Frontal cortex (tissue), 3 donors: ENCODE measurements at regions not wholly inside any gene's neighbourhood (a gene's known extent, or its start where the extent isn't known, plus 50 kb on each side); places are given as distances from the start of the nearest gene placed in this dataset.

ENCODE experiments used
- DNase-seq, 2 donors: peaks; one replicate each; pipeline ENCODE4 v3.0.0; 2012; ENCODE audit warnings: low spot score in 2 of 2
- FAIRE-seq: peaks from 2 replicates; lab custom pipeline; 2012; peaks lifted over from hg19 to GRCh38; lab: Jason Lieb, UNC
- donor health status: control.
- donor health status: control.
- donor health status: control.

DNA sequence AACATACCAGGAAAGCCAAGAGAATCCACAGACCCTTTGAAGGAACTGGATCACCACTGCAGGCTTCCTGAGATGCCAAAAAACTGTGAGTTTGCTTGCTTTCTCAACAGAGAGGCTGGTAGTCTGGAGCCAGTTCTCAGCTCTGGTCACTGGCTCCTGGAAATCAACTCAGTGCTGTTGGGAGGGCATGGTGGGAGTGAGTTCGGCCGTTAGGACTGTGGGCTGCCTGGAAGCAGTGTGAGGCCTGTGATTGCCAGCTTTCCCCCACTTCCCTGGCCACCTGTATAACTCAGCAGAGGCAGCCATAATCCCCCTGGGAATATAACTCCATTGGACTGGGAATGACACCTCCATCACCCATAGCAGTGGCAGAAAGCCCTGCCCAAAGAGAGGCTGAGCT is 122.0 kb upstream of the FSTL5 start:
- DNase-seq (no peak), FAIRE-seq (no peak)

- FAIRE-seq (no peak), DNase-seq (no peak)
These were observed 118.9 kb upstream of the FSTL5 start for GRCh38 chr4:162282684-162283083.

DNA sequence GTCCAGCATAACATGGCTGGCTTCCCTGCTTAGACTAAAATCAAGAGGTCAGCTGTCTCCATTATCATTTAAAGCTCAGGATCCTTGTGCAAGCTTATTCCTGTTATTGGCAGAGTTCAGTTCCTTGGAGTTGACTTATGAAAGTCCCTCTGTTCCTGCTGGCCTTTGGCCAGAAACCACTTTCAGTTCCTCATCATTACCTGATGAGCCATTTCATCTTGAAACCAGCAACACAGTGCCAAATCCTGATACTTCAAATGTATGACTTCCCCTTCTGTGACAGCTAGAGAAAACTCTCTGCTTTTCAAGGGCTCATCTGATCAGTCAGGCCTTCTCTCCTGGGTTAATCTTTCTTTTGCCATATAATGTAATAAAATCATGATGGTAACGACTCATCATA is 110.6 kb upstream of the FSTL5 start:
- FAIRE-seq (no peak), DNase-seq (no peak)

DNA sequence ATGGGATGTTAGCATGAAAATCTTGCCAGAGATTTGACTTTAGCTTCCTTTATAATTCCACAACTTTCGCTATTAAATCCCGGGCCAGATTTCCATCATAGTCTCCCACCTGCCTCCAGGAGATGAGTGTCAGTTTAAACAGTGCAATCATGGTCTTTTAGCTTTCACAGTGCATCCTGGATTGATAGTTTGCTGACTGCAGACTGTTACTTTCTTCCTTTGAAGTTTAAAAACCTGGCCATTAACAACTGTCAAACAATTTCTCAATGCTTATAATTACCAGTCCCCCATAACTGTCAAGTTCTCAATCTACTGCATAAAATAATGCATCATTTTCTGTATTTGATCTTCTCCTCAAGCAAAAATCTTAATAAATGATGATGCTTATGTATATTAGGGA is 108.4 kb upstream of the FSTL5 start:
- DNase-seq (no peak), FAIRE-seq (no peak)

DNA sequence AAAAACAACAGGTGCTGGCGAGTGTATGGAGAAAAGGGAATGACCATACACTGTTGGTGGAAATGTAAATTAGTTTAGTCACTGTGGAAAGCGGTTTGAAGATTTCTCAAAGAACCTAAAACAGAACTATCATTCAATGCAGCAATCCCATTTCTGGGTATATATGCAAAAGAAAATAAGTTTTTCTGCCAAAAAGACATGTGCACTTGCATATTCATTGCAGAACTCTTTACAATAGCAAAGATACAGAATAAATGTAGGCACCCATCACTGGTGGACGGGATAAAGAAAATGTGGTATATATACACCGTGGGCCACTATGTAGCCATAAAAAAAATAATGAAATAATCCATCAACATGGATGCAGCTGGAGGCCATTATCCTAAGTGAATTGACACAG is 105.1 kb upstream of the FSTL5 start:
- DNase-seq: no peak
- FAIRE-seq: no peak

DNA sequence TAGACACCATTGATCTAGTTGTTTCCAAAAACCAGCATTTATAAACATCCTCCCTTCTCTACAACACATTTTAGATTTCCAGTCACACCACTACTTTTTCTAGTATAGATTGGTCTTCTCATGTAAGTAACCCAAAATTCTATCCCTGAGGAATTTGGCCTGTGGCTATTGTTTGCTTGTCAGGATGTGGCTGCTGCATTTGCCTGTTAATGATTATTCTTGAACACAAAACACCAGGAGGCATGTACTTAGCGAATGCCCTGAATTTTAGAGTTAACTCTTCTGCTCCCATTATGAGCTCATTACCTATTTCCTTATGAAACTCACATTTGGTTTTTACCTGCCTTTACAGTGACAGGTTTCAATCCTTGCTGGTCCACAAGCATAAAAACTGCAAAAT is 102.0 kb upstream of the FSTL5 start:
- FAIRE-seq: no peak
- no peak for DNase-seq

DNA sequence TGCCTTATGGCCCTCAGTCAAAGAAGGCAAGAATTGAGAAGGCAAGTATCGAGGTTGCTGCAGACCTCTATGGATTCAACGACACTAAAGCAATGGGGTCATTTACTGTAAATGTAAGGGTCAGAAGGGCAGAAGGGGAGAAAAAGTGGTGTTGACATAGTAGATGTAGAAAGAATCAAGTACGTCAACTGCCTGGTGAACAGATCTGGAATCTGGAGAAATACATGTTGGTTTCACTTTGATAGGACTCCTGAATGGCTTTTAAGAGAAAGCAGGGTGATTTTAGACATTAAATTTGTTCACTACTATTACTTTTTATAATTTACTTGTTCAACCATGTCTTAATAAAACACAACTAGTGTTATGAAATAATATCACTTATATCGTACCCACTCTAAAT is 81.3 kb upstream of the FSTL5 start:
- FAIRE-seq: no peak

DNA sequence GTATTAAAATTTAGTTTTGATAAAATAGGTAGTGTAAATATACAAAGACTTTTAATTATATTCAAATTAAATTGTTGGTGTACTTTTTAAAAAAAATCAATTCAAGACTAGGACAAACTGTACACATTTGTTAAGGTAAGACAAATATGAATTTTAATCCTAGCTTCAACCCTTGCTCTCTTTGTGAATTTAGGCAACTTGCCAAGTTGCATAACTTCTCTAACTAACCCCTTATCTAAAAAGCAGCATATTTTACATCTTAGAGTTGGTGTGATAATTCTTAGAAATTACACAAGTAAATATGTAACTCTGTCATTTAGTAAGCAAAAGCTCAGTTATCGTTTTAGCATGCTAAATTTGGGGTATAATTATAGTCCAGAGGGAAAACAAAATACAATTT is 78.1 kb upstream of the FSTL5 start:
- no peak for DNase-seq
- FAIRE-seq: no peak

More for the DNA sequence above, 81.3 kb upstream of the FSTL5 start:
- no peak for DNase-seq

DNA sequence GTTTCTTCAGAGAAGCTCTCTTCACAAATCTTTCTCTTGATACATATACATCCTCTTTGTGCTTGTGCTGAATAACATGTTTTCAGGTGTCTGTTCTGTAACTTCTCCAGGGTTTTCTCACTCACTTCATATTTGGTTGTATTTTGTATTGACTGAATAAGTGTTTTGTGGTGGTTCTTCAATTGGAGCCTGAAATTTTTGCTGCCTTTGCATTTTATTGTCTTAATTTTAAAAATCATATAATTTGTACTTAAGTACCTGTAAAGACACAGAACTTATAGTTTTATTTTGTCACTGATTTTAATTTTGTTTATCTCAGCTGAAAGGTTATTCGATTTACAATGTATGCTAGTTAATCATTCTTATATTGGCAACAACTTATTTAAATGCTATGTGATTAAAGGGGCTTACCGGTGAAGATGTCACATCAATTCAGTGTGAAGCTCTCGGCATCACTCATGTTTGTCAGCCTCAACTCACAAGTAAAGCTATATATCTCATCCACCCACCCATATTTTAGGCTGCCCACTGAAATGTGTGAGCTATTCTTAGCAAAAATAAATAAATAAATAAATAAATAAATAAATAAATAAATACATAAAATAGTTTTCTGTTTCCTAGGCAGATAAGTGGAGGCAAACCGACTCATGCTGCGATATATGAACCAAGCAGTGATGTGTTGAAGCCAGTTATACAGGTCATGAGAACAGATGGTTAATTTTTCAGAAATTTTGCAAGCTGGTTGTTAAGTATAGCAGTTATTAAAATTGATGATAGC is 76.4 kb upstream of the FSTL5 start:
- DNase-seq: no peak
- FAIRE-seq: no peak

DNA sequence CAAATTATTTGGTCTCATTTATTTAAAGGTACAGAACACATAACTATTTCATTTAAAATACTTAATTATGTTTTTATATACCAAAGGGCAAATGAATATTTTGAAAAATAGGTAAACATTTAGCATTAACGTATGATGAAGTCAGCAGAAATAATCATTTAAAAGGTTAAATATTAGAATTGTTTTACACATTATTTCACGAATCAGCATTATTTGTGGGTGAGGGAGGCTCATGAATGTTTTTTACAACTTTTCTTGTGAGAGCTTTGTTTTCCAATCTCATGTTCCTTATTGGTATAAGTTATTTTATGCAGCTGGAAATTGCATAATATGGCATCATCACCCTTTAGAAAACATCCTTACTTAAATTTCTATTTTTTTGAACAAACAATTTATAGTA is 73.9 kb upstream of the FSTL5 start:
- DNase-seq (no peak), FAIRE-seq (no peak)

DNA sequence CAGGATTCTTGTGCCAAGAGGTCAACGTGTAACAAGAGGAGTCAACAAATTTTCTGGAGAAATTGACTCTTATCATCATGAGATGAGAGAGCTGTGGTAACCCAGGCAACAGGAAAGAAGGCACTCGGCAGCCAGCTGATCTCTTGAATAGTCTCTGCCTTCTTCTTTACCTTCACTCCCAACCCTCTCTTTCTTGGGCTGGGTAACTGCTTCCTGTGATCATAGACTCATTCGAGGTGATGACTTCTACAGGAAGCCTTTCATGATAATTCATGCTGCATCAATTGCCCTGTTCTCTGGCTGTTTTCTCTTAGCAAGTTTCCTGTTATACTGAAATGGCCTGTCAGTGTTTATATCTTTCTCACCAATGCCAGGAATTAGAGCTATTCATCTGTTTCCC is 70.8 kb upstream of the FSTL5 start:
- FAIRE-seq (no peak), DNase-seq (no peak)

DNA sequence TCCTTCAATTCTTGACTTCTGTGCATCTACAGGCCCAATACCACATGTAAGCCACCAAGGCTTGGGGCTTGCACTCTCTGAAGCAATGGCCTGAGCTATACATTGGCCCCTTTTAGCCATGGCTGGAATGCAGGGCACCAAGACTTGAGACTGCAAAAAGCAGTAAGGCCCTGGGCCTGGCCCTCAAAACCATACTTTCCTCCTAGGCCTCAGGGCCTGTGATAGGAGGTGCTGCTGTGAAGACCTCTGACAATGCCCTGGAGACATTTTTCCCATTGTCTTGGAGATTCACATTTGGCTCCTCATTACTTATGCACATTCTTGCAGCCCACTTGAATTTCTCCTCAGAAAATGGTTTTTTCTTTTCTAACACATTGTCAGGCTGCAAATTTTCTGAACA is 68.5 kb upstream of the FSTL5 start:
- FAIRE-seq (no peak), DNase-seq (no peak)

- no peak for FAIRE-seq
- DNase-seq: no peak
These were observed 65.9 kb upstream of the FSTL5 start for GRCh38 chr4:162229670-162230069.

GRCh38 chr4:162221148-162221547 is 57.3 kb upstream of the FSTL5 start:
- DNase-seq (no peak), FAIRE-seq (no peak)
